HG03439 (cell line): ENCODE measurements at regions not wholly inside any gene's neighbourhood (a gene's known extent, or its start where the extent isn't known, plus 50 kb on each side); places are given as distances from the start of the nearest gene placed in this dataset.
"Not testable (repeated sequence)": the region's sequence is repeated elsewhere in the genome, so short reads cannot be mapped to it uniquely, and the experiment has no call there.

Source experiments
- ATAC-seq: cut with Tn5 transposase; IDR thresholded peaks from one replicate; pipeline ENCODE4 v1.9.1; 2021; ENCODE audit warnings: mild to moderate bottlenecking, moderate library complexity; ENCODE audit not compliant: unreplicated experiment

DNA sequence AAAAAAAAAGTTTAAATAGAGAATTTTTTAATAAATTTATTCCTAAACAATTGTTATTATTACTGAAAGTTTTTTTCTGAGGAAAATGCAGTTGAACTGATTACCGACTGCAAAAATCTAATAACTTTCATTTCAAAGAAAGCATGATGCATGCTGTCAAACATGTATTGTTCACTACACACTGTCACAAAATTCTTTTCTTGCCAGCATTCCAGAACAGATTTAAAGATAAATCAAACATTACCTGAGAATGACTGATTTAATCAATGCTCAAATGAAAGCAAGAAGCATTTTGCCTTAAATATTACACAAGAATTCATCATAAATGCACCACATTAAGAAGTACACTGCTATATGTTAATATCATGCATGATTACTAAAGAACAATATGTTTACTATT lies 588.3 kb downstream of the SLC16A7 start:
- ATAC-seq = no peak

DNA sequence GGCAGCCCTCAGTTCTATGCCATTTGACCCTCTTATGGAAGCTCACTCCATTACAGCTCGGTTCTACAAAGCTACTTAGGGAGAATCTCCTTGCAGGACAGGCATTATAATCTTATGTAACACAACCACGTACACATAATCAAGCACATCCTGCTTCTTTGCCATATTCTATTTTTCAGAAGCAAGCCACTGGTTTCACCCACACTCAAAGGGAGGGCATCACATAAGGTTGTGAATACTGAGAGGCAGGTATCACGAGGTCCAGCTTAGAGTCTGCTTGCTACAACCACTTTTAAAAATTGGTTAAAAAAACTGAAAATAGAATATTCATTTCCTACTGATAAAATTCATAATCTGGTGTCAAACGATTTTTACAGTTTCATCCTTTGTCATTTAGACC lies 589.2 kb downstream of the SLC16A7 start:
- ATAC-seq = no peak

DNA sequence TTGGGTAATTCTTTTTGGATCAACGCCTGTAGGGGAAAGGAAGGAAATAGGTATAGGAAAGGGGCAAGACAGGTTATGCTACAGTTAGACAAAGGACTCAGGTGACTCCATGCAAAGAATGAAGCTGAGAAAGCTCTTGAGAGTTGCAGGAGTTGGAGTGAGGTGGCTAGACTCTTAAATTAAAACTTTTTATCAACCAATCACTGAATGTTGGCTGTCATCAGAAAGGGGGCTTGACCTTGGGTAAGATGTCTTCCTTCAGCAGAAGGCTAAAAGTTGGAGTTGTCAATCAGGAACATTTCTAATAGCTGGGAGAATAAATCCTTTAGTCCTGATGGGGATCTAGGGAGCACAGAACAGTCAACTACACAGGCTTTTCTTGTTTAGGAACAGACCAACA lies 595.4 kb downstream of the SLC16A7 start:
- ATAC-seq = no peak

DNA sequence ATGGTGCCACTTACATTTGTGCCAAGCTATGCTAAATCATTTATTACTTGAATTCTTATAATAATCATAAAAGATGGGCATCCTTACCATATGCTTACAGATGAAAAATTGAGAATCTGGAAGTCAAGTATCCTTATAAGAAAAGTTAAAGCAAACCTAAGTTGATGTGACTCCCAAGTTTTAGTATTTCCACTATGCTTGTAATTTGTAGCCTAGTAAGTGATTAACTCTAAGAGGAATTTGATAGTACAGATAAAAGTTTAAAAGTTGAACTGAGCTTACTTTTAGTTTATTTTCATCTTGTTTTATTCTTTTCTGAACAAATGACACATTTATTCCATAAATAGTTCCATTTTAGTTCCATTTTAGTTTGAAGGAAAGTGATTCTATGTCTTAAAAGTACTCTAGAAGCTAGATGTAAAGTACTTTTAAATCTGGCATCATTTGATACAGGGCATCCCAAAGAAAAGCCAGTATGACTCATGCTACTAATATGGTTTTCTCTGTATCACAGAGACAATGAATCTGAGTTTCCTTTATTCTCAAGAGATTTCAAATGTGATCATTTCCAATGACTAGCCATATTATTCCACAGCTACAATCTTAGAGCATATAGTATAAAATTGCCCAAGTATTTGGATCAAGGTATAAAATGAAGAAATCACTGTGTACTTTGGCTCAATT lies 596.0 kb downstream of the SLC16A7 start:
- no peak for ATAC-seq

DNA sequence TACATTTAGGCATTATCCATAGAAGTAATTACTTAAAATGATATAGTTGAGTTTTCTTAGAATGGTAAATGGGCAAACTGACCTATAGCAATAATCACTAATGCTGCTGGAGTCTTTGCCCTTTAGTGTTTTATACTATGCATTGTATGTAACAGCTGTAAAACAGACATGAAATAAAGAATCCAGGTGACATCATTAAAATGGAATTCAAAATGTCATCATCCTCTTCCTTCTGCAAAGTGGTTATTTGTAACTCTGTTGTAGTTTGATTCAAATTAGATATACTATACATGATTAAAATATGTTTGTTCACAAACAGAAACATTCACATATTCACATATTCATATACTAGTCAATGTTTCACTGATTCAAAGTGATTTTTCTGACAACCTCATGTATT lies 598.8 kb downstream of the SLC16A7 start:
- ATAC-seq = no peak

DNA sequence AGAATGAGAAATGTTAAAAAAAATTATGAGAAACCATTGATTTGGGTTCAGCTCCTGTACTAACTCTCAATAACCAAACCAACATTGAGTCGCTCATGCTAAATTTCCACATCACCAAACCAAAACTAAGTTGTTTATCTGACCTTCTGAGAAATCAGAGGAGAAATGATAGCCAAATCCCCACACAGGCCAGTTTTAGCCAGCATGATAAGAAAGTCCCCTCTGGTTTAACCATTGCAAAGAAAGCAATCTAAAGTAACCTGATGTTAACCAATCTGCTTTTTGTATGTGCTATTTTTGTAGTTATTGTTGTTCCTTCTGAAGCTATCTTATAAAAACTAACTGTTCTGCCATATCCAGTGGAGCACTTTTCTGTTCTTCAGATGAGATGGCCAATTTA lies 599.7 kb downstream of the SLC16A7 start:
- no peak for ATAC-seq

DNA sequence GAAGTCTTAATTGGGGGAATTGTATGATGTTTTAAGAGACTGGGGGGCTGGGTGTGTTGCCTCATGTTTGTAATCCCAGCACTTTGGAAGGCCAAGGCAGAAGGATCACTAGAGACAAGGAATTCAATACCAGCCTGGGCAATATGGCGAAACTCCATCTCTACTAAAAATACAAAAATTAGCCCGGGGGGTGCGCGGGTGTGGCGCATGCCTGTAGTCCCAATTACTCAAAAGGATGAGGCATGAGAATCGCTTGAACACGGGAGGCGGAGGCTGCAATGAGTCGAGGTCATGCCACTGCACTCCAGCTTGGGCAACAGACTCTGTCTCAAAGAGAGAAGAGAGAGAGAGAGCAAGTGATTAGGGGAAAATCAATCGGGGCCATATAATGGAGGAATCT lies 600.5 kb downstream of the SLC16A7 start:
- no peak for ATAC-seq

DNA sequence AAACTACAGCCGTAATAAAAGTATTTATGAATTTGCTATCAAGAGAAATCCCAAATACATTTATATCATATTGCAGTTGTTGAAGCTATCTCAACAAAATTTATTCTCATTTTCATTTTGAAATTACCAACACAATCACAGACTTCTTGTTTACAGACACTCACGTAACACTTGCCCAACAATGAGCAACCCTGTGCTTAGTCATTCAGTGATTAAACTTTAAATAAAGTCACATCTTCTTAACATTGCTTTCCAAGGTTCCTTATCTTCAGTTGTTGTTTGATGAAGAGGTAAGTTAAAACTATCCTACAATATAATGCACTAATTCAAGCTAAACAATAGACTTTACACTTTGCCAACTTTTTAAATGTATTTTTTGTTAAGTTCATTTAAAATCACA lies 601.8 kb downstream of the SLC16A7 start:
- ATAC-seq = no peak

DNA sequence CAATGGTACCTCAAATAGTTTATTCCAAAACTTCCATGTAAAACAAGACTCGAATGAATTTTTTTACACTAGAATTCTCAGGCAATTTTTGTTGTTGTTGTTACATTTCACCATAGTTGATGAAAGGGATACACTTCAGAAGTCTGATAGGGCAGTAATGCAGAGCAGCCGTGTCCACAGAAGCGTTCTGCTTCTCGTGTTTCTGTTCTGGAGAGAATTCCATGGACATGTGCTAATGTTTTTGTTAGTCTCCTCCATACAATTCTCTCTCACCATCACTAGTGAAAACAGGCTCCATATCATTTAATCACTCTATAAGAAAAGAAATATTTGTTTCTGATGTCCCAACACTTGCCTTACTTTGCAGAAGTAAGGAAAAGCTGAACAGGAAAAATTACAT lies 606.1 kb downstream of the SLC16A7 start:
- no peak for ATAC-seq

DNA sequence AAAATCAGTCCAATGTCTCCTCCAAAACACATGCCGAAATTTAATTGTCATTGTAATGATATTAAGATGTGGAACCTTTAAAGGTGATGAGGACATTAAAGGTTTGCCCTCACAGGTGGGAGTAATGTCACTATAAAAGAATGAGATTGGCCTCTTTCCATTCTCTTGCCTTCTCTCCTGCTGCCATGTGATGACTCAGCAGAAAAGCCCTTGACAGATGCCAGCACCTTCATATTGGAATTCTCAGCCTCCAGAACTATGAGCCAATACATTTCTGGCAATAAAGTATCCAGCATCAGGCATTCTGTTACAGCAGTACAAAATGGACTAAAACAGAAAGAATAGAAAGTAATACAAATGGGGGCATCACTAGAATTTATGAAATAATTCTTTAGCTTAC lies 609.7 kb downstream of the SLC16A7 start:
- no peak for ATAC-seq

DNA sequence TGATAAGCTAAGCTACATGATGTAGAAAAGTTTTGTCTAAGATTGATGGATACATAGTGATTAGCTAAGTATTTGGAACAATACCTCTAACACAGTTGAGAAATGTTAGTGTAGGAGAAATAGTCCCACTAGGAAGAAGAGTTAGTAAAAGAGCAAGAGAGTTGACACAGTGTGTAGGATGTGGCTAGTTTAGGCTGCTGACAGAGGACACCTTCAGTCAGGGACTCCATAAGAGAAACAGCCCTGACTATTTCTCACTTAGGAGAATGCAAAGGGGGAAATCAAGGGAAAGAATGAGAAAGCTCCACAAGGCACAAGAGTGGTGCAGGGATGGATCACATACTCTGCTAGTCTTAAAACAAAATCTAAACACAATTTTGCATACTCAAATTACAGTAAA lies 613.7 kb downstream of the SLC16A7 start:
- no peak for ATAC-seq

DNA sequence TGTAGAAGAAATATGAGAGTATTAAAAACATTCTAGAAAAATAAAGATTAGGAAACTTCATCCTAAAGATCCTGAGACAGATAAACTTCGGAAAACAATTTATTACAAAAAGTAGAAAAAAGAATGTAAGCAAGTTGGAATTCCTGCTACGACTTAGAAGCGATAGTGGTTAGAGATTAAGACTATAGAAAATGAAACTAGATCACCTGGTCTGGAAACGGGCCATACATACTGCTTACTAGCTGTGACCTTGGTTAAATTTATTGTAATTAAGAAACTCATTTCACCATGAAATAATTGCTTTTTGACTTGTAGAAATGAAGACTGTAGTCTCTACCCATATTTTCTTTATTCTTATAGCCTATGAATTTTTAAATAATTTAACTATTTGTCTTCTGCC lies 614.1 kb downstream of the SLC16A7 start:
- ATAC-seq = no peak

DNA sequence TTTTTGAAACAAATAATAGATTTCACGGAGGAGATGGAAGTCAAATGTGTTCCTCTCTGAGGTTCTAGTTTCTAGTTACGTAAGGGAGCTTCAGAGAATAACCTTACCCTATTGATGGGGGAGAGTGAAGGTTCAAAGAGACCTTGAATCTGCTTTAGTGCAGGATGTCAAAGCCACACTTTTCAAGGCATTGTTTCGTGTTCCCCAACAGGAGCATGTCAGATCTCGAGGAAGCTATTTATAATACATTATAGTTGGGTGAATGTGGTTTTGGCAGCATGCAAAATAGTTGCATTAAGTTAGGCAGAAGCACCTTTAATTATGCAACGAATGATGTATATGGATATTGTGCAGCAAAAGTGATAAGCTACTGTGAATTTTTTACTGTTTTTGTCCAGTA lies 614.9 kb downstream of the SLC16A7 start:
- no peak for ATAC-seq

DNA sequence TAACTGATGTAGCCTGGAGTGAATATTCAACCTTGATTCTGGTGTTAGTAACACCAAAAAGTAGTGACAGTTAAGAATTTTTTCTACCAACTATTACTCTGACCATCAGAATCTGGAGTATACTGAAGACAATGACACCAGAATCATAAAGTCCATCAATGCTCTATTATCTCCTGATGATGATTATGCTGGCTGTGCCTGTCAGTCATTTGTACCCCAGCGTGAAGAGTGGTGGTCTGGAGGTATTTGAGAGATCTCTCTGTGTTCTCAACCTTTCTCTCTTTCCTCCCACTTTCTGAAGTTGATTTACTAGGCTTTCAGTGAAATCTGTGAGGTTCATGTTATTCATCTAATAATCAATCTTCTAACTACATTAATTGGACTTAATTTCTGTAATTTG lies 615.4 kb downstream of the SLC16A7 start:
- ATAC-seq = no peak

DNA sequence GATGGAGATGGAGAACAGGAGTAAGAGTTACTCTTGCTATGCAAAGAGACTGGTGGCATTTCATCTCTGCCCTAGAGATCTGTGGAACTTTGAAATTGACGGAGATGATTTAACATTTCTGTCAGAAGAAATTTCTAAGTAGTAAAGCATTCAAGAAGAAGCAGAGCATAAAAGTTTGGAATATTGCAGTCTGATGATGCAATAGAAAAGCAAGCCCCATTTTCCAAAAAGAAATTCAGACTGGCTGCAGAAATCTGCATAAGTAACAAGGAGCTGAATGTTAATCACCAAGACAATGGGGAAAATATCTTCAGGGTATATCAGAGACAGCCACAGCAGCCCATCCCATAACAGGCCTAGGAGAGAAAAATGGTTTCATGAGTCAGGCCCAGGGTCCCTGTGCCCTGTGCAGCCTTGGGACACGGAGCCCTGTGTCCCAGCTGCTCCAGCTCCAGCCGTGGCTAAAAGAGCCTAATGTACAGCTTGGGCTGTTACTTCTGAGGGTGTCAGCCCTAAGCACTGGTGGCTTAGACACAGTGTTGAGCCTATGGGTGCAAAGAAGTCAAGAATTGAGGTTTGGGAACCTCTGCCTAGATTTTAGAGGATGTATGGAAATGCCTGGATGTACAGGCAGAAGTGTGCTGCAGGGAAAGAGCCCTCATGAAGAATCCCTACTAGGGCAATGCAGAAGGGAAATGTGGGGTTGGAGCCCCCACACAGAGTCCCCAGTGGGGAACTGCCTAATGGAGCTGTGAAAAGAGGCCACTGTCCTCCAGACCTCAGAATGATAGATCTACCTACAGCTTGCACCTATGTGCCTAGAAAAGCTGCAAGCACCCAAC lies 616.6 kb downstream of the SLC16A7 start:
- ATAC-seq = no peak

DNA sequence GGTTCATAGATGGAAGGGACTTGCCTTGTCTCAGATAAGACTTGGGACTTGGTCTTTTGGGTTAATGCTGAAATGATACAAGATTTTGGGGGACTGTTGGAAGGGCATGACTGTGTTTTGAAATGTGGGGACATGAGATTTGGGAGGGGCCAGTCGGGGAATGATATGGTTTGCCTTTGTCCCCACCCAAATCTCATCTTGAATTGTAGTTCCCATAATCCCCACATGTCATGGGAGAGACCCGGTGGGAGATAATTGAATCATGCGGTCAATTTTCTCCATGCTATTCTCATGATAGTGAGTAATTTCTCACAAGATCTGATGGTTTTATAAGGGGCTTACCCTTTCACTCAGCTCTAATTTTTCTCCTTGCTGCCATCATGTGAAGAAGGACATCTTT lies 617.4 kb downstream of the SLC16A7 start:
- ATAC-seq = not testable (repeated sequence)

DNA sequence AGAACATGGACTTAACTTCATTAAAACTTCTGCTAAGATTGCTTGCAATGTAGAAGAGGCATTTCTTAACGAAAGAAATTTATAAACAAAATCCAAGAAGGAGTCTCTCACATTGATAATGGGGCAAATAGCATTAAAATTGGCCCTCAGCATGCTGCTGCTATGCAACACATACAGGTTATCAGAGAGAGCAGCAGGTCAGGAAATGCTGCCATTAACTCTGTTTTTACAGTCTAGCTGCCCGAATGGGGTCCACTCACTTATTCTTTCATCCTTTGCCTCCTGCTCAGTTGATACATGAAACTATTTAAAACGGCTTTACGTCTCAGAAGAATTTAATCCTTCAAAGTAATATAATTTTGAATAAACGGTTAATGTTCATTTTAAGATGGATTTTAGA lies 620.4 kb downstream of the SLC16A7 start:
- no peak for ATAC-seq

DNA sequence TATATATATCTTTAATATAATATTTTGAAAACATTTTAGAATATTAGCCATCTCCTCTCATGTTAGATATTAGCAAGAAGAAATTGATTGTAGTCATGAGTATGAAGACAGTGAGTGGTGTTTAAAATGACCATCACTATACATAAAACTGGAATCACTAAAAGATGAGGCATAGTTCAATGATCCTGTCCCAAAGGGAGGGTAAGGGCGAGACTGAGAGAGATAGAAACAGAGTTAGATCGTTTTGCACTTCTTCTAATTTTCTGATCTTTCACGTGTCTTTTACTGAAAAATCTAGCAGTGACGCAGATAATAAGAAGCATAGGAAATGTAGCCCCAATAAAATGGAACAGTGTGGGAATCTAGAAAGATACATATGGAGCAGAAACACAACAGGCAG lies 627.4 kb downstream of the SLC16A7 start:
- ATAC-seq = no peak

DNA sequence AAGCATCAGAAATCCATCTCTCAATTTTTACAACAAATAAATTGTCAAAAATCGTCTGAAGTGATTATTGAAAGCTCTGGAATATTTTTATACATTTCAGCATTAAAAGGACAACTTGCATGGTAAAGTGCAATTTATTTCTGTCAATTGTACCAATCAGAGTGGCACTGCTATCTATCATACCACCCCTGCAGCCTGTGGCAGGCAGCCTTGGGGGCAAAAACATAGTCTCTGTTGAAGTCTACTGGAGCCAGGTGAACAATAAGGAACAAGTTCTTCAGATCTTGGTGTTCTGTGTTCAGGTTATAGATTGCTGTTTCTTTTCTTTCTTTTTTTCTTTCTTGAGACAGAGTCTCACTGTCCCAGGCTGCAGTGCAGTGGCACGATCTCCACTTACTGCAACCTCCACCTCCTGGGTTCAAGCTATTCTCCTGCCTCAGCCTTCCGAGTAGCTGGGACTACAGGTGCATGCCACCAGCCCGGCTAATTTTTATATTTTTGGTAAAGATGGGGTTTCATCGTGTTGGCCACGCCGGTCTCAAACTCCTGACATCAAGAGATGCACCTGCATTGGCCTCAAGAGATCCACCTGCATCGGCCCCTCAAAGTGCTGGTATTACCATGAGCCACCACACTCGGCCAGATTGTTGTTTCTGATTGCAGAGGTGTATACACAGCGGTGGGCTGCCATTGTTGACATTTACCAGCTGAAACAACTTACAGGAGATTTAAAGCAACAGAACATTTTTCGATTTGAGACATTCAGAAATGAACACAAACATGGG lies 629.6 kb downstream of the SLC16A7 start:
- ATAC-seq = no peak

DNA sequence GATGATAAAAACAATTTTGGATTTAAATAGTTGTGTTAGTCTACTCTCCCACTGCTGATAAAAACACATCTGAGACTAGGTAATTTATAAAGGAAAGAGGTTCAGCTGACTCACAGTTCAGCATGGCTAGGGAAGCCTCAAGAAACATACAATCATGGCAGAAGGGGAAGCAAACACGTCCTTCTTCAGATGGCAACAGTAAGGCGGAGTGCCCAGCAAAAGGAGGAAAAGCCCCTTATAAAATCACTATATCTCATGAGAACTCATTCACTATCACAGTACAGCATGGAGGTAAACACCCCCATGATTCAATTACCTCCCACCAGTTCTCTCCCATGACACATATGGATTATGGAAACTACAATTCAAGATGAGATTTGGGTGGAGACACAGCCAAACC lies 632.1 kb downstream of the SLC16A7 start:
- no peak for ATAC-seq

DNA sequence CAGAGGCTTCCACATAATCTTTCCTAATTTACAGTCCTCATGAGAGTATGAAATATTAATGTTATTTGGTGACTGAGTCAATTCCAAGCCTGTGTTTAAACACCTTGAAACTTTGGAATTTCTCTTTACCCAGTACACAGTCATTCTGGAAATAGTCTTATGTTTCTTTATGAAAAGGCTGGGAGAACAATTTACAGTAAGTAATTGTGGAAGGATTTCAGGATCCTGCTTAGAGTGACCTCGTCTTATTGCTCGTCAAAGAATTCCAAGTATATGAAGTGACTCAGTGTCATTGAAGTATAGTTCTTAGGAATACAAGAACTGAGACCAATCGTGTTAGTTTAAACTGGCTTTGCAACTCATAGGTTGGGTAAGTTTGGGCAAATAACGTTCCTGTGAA lies 634.2 kb downstream of the SLC16A7 start:
- ATAC-seq = no peak

DNA sequence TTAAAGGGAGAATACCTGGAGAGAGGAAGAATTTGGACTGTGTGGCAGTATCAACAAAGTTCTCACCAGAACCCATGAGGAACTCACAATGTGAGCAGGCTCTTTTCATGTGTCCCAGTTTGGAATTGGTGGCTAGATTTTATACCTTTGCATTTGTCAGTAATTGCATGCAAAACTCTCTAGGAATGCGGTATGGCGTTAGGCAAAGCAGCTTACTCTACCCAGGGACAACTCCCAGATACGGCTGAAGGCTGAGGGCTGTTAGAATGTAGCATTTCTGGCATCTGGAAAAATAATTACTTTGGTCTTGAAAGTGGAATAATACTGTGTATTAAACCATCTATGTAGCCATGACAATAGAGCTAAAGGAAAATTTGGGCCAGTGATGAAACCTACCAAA lies 635.5 kb downstream of the SLC16A7 start:
- no peak for ATAC-seq
